ENCODE measurements at regions not wholly inside any gene's neighbourhood (a gene's known extent, or its start where the extent isn't known, plus 50 kb on each side); places are given as distances from the start of the nearest gene placed in this dataset.

DNA sequence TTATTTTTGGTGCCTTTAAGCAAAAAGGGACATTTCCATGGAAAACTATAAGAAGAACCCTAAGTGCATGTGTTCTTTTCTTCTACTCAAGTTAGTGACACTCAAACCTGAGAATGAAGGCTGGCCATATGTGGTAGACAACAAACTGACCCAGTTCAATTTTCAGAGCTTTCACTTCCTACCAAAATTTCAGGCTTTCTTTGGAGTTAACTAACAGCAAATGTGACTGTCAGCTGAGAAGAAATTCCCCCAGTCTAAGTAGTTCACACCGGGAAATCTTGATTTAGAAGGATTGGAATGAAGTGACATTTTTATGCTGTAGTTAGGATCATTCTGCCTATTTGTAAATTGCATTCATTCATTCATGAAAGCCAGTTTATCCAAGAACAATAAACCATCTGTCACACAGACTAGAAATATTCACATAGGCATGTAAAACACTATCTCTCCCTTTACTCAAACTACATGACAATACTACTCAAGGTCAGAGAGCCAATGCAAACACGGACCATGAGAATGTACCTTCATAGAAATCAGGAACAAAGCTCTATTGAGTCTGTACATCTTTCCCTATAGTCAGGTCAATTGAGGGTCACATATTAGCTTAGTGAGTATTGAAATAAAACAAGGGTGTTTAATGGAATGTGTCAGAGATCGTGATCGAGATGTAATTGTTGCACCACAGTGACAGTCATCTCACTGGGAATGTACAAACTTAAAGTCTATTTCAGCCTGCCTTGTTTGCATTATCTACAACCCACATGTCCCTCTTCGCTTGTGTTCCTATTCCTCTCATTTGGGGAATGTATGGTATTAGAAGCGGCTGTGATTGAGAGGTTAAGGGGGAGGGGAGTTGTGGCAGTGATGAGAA, 113.8 kb upstream of the TGFBR2 start:
- H3K9me2 ChIP-seq (ENCODE audit: insufficient read depth, low read length), result no peaks in the 10 kb centered on the region
- no peaks in the 10 kb centered on the region for H3K9me3 ChIP-seq (ENCODE audit: low read length)
- no peaks in the 10 kb centered on the region for H3K79me2 ChIP-seq (replicated peaks; ENCODE audit: insufficient read depth, low read length)
- no peak overlapping the region for H3K4me3 ChIP-seq (ENCODE audit: low read length)
- no peaks in the 10 kb centered on the region for H3K27me3 ChIP-seq (ENCODE audit: insufficient read depth, low read depth, low read length)
- H3F3A ChIP-seq (ENCODE audit: insufficient read depth, low read length, poor library complexity, severe bottlenecking), result no peaks in the 10 kb centered on the region
- TF ChIP-seq, protein P1, sequence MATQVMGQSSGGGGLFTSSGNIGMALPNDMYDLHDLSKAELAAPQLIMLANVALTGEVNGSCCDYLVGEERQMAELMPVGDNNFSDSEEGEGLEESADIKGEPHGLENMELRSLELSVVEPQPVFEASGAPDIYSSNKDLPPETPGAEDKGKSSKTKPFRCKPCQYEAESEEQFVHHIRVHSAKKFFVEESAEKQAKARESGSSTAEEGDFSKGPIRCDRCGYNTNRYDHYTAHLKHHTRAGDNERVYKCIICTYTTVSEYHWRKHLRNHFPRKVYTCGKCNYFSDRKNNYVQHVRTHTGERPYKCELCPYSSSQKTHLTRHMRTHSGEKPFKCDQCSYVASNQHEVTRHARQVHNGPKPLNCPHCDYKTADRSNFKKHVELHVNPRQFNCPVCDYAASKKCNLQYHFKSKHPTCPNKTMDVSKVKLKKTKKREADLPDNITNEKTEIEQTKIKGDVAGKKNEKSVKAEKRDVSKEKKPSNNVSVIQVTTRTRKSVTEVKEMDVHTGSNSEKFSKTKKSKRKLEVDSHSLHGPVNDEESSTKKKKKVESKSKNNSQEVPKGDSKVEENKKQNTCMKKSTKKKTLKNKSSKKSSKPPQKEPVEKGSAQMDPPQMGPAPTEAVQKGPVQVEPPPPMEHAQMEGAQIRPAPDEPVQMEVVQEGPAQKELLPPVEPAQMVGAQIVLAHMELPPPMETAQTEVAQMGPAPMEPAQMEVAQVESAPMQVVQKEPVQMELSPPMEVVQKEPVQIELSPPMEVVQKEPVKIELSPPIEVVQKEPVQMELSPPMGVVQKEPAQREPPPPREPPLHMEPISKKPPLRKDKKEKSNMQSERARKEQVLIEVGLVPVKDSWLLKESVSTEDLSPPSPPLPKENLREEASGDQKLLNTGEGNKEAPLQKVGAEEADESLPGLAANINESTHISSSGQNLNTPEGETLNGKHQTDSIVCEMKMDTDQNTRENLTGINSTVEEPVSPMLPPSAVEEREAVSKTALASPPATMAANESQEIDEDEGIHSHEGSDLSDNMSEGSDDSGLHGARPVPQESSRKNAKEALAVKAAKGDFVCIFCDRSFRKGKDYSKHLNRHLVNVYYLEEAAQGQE (IDR thresholded peaks at IDR 0.05; ENCODE audit: borderline replicate concordance), result no peak
- TF ChIP-seq EZH2 (IDR thresholded peaks at IDR 0.05; ENCODE audit: borderline replicate concordance, insufficient read depth, low read length, poor library complexity, severe bottlenecking) (no peak), SMC3 (conservative IDR thresholded peaks at IDR 0.05; ENCODE audit: poor library complexity) (no peak), EP300 (conservative IDR thresholded peaks at IDR 0.05; ENCODE audit: poor library complexity, severe bottlenecking) (no peak), RAD21 (conservative IDR thresholded peaks at IDR 0.05) (no peak), POLR2AphosphoS5 (IDR thresholded peaks at IDR 0.05) (no peak), TAF1 (IDR thresholded peaks at IDR 0.05; ENCODE audit: low read depth) (no peak), MXI1 (conservative IDR thresholded peaks at IDR 0.05; ENCODE audit: poor library complexity, severe bottlenecking) (no peak)
- TF ChIP-seq, protein P2, sequence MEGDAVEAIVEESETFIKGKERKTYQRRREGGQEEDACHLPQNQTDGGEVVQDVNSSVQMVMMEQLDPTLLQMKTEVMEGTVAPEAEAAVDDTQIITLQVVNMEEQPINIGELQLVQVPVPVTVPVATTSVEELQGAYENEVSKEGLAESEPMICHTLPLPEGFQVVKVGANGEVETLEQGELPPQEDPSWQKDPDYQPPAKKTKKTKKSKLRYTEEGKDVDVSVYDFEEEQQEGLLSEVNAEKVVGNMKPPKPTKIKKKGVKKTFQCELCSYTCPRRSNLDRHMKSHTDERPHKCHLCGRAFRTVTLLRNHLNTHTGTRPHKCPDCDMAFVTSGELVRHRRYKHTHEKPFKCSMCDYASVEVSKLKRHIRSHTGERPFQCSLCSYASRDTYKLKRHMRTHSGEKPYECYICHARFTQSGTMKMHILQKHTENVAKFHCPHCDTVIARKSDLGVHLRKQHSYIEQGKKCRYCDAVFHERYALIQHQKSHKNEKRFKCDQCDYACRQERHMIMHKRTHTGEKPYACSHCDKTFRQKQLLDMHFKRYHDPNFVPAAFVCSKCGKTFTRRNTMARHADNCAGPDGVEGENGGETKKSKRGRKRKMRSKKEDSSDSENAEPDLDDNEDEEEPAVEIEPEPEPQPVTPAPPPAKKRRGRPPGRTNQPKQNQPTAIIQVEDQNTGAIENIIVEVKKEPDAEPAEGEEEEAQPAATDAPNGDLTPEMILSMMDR (IDR thresholded peaks at IDR 0.05; ENCODE audit: poor library complexity, severe bottlenecking), result no peak
- no peaks in the 10 kb centered on the region for H4K20me1 ChIP-seq (ENCODE audit: insufficient read depth)
- no peak overlapping the region for H3K27ac ChIP-seq (ENCODE audit: low read length)
- H2AFZ ChIP-seq (ENCODE audit: low read depth, low read length), result no peak overlapping the region
- H3K4me2 ChIP-seq (ENCODE audit: low read length), result no peak overlapping the region
- H3K9ac ChIP-seq (ENCODE audit: low read length), result no peak overlapping the region
- no peaks in the 10 kb centered on the region for H3K36me3 ChIP-seq (ENCODE audit: insufficient read depth, low read length)

GRCh38 chr3:30493911-30494311, 112.5 kb upstream of the TGFBR2 start:
- no peak overlapping the region for H3K27ac ChIP-seq (ENCODE audit: low read length)
- no peaks in the 10 kb centered on the region for H3K27me3 ChIP-seq (ENCODE audit: insufficient read depth, low read depth, low read length)
- no peak overlapping the region for H3K9ac ChIP-seq (ENCODE audit: low read length)
- no peaks in the 10 kb centered on the region for H3K9me2 ChIP-seq (ENCODE audit: insufficient read depth, low read length)
- no peaks in the 10 kb centered on the region for H3K9me3 ChIP-seq (ENCODE audit: low read length)
- H2AFZ ChIP-seq (ENCODE audit: low read depth, low read length), result no peak overlapping the region
- no peak overlapping the region for H3K4me3 ChIP-seq (ENCODE audit: low read length)
- H3K36me3 ChIP-seq (ENCODE audit: insufficient read depth, low read length), result no peaks in the 10 kb centered on the region
- no peaks in the 10 kb centered on the region for H3F3A ChIP-seq (ENCODE audit: insufficient read depth, low read length, poor library complexity, severe bottlenecking)
- no peak overlapping the region for H3K4me2 ChIP-seq (ENCODE audit: low read length)
- no peaks in the 10 kb centered on the region for H3K79me2 ChIP-seq (replicated peaks; ENCODE audit: insufficient read depth, low read length)
- TF ChIP-seq, protein P2 (IDR thresholded peaks at IDR 0.05; ENCODE audit: poor library complexity, severe bottlenecking), result no peak
- no peak for TF ChIP-seq EP300 (conservative IDR thresholded peaks at IDR 0.05; ENCODE audit: poor library complexity, severe bottlenecking)
- TF ChIP-seq MXI1 (conservative IDR thresholded peaks at IDR 0.05; ENCODE audit: poor library complexity, severe bottlenecking), result no peak
- H4K20me1 ChIP-seq (ENCODE audit: insufficient read depth), result no peaks in the 10 kb centered on the region

Data from neural cell (in vitro differentiated cells).